WI38 (cell line): ENCODE measurements at regions not wholly inside any gene's neighbourhood (a gene's known extent, or its start where the extent isn't known, plus 50 kb on each side); places are given as distances from the start of the nearest gene placed in this dataset.

Experiments used
- H3K4me3 ChIP-seq: 2 replicates; pipeline ENCODE4 v1.5.1; 2011; ENCODE audit warnings: low read depth, mild to moderate bottlenecking, control low read depth, low read length
- CTCF ChIP-seq: IDR thresholded peaks from 2 replicates; pipeline ENCODE4 v1.5.1; 2012; ENCODE audit warnings: low read depth, mild to moderate bottlenecking, control low read depth, low read length

- H3K4me3 ChIP-seq, result no peak overlapping the region
- no peak for TF ChIP-seq CTCF
These were observed 193.8 kb downstream of the CMPK2 start for GRCh38 chr2:6671913-6672312.

GRCh38 chr2:6674381-6674780 lies 191.3 kb downstream of the CMPK2 start:
- no peak for TF ChIP-seq CTCF
- H3K4me3 ChIP-seq, result no peak overlapping the region

- no peak overlapping the region for H3K4me3 ChIP-seq
- no peak for TF ChIP-seq CTCF
These were observed 189.9 kb downstream of the CMPK2 start for GRCh38 chr2:6675791-6676190.

- no peak overlapping the region for H3K4me3 ChIP-seq
- no peak for TF ChIP-seq CTCF
These were observed 189.5 kb downstream of the CMPK2 start for GRCh38 chr2:6676241-6676640.

GRCh38 chr2:6676776-6677175 lies 188.9 kb downstream of the CMPK2 start:
- no peak overlapping the region for H3K4me3 ChIP-seq
- TF ChIP-seq CTCF, result no peak

- no peak for TF ChIP-seq CTCF
- no peak overlapping the region for H3K4me3 ChIP-seq
These were observed 186.2 kb downstream of the CMPK2 start for GRCh38 chr2:6679471-6679870.

GRCh38 chr2:6683516-6683915 lies 182.2 kb downstream of the CMPK2 start:
- no peak for TF ChIP-seq CTCF
- H3K4me3 ChIP-seq, result no peak overlapping the region

- no peak for TF ChIP-seq CTCF
- H3K4me3 ChIP-seq, result no peak overlapping the region
These were observed 180.3 kb downstream of the CMPK2 start for GRCh38 chr2:6685447-6685846.
